DMS153 treated with DMSO at 0.1 percent for 48 hours (cell line): ENCODE measurements at regions not wholly inside any gene's neighbourhood (a gene's known extent, or its start where the extent isn't known, plus 50 kb on each side); places are given as distances from the start of the nearest gene placed in this dataset.

Experiments used
- DNase-seq: peaks from one replicate; lab custom pipeline; 2025; ENCODE audit not compliant: unreplicated experiment; lab: John Stamatoyannopoulos, UW

DNA sequence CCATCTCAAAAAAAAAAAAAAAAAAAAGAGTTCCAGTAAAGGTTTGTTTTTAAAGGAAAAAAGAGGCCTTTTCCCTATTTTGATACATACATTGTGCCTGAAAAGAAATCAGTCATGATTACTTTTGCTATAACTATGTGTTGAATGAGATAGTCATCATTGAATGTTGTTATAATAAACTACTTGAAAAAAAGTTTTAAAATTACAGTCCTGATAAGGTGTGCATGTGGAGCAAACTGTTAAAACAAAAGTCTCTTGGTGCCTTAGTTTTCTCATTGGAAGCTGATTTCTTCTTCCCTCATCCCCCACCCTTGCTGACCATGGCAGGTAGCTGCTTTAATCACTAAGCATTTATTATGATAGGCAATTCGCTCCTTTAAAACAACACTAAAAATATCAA is 172.3 kb upstream of the TBCA start:
- no peak for DNase-seq

DNA sequence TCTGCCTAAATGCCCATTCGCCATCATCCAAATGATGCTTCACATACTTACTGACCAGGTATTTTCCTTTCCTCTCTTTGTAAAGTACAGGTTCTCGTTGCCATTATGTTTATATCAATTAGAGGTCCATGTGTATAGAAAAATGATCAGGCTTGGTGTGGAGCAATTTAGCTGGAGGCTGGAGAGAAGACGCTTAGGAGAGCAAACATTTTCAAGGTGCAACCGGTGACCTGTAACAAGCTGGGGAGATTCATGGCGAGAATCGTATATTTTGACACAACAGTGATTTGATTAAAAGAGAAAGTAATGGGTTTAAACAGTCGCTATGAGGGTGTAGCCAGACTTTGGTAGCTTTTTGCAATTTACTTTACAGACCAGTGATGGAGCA is 170.9 kb upstream of the TBCA start:
- DNase-seq, result no peak

- DNase-seq, result peak; percentile 9
These were observed 170.4 kb upstream of the TBCA start for GRCh38 chr5:77946381-77947040.

- DNase-seq, result no peak
These were observed 169.7 kb upstream of the TBCA start for GRCh38 chr5:77945874-77946273.

GRCh38 chr5:77944757-77945340 is 168.7 kb upstream of the TBCA start:
- DNase-seq, result no peak

DNA sequence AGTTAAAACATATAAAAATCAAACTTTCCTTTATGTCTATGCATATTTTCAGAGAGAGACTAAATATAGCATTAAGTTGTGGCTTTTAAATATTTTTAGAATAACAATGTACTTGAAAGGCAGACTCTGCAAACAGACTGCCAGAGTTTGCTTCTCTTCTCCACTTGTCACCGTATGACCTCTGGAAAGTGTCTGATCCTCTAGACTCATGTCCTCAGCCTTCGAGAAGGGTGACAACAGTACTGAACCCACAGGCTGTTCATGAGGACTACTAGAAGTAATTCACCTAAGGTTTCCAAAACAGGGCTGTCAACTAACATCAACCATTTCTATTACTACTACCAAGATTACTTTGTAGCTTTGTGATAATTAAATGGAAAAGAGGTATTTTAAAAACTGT is 167.7 kb upstream of the TBCA start:
- no peak for DNase-seq

- no peak for DNase-seq
These were observed 166.6 kb upstream of the TBCA start for GRCh38 chr5:77942578-77943239.

GRCh38 chr5:77937015-77937908 is 161.1 kb upstream of the TBCA start:
- no peak for DNase-seq

DNA sequence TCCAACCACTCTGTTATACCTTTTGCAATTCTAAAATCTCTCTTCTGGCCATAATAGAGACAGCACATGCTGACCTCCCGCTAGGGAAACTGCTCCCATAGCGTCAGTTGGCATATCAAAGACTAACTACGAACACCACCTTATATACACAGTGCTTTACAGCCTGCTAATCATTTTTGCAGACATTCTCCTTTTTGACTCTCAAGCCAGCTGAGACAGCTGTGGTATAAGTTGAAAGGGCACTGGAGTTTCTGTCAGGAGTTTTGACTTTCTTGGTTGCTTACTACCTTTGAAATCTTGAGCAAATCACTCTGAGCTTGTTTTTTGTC is 160.2 kb upstream of the TBCA start:
- no peak for DNase-seq

DNA sequence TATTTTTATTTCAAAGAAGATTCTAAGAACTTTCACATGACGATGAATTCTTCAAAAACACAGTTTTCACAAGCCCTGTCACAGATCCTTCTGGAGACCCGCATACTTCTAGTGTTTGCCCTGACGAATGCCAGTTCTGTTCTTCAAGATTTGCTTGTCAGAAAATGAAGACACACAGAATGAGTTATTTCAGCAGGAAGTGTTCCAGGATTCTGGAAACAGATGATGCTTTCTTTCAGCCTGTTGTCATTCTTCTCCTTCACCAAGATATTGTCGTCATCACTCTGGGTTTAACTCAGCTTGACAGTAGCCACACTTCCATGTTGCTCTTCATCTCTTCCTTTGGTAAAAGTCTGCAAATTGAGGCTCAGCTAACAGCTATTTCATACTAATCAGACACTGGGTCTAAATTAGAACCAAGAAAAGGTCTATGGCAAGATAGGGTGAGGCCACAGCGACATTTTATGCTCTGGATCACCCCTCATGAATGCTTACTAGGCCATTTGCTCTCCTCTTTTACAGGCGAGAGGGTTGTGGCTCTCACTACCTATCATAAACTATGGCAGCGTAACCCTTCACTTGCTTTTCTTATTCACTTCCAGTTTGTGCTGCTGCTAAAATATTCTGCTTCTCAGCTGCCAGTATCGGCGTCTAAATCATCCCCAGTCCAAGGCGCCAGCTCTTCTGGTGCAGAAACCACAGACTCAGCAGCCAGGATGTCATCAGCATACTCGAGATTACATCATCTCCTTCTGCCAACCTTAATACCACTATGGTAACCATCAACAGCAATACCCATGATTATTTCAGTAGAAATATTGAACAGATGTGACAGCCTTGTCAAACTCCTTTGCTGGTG is 159.6 kb upstream of the TBCA start:
- DNase-seq, result no peak

- DNase-seq, result no peak
These were observed 152.7 kb upstream of the TBCA start for GRCh38 chr5:77928776-77929300.

GRCh38 chr5:77926337-77926736 is 150.2 kb upstream of the TBCA start:
- no peak for DNase-seq

- DNase-seq, result no peak
These were observed 149.4 kb upstream of the TBCA start for GRCh38 chr5:77925503-77925902.

- DNase-seq, result no peak
These were observed 147.9 kb upstream of the TBCA start for GRCh38 chr5:77924081-77924480.

DNA sequence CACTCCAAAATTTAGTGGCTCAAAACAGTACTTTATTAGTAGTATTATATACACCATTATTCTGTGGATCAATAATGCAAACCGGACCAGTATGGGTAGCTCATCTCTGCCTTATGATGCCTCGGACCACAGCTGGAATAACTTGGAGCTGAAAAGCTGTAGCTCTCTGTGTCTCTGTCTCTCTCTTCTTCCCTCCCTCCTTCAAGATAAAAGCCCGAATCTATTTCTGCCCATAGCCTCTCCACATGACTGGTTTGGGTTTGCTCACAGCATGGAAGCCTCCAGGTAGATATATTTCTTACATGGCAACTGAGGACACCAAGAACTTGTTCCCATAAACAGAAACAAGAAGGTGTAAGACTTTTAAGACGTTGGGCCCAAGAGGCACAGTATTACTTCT is 147.5 kb upstream of the TBCA start:
- DNase-seq, result no peak

GRCh38 chr5:77921094-77921768 is 145.1 kb upstream of the TBCA start:
- no peak for DNase-seq

GRCh38 chr5:77920359-77921058 is 144.4 kb upstream of the TBCA start:
- no peak for DNase-seq

DNA sequence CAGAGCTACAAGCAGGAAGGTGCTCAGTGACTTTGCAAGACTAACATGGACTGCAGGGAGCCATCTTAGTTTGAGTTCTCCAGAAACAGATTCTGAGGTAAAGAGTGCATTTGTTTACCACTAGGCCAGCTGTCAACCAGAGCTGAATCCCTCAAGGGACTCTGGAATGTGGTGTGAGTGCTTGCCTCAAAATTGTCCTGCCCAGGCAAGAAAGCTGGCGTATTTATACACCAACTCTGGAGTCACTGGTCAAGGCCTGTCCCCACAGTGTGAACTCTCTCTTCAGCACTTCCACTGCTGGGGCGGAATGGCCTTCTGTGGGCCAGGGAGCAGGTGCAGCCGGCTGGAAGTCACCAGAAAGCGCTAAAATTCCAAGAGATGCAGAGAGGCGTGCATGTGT is 139.2 kb upstream of the TBCA start:
- no peak for DNase-seq

GRCh38 chr5:77912721-77913120 is 136.6 kb upstream of the TBCA start:
- no peak for DNase-seq
